ENCODE measurements at regions not wholly inside any gene's neighbourhood (a gene's known extent, or its start where the extent isn't known, plus 50 kb on each side); places are given as distances from the start of the nearest gene placed in this dataset.

DNA sequence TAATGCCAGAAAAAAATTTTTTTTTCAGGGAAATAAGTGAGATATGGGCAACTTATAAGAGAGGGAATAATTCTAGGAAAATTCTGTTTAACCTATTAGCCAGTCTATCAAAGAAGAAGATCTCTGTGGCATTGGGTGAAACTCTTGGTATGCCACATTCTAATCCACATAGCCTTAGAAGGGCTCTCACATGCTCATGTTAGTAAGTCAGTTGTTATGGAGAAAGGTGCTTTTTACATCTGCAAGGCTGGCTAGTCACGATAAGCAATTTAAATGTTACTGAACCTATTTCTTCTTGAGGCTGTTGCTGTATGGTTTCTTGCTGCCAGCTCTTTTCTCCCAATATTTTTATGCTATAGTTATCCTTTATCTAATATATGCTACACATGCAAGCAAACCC, 89.9 kb upstream of the MAGI1 start:
- TF ChIP-seq, protein P1, sequence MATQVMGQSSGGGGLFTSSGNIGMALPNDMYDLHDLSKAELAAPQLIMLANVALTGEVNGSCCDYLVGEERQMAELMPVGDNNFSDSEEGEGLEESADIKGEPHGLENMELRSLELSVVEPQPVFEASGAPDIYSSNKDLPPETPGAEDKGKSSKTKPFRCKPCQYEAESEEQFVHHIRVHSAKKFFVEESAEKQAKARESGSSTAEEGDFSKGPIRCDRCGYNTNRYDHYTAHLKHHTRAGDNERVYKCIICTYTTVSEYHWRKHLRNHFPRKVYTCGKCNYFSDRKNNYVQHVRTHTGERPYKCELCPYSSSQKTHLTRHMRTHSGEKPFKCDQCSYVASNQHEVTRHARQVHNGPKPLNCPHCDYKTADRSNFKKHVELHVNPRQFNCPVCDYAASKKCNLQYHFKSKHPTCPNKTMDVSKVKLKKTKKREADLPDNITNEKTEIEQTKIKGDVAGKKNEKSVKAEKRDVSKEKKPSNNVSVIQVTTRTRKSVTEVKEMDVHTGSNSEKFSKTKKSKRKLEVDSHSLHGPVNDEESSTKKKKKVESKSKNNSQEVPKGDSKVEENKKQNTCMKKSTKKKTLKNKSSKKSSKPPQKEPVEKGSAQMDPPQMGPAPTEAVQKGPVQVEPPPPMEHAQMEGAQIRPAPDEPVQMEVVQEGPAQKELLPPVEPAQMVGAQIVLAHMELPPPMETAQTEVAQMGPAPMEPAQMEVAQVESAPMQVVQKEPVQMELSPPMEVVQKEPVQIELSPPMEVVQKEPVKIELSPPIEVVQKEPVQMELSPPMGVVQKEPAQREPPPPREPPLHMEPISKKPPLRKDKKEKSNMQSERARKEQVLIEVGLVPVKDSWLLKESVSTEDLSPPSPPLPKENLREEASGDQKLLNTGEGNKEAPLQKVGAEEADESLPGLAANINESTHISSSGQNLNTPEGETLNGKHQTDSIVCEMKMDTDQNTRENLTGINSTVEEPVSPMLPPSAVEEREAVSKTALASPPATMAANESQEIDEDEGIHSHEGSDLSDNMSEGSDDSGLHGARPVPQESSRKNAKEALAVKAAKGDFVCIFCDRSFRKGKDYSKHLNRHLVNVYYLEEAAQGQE (IDR thresholded peaks at IDR 0.05; ENCODE audit: borderline replicate concordance) = no peak
- no peak for TF ChIP-seq POLR2AphosphoS5 (IDR thresholded peaks at IDR 0.05)
- TF ChIP-seq SMC3 (conservative IDR thresholded peaks at IDR 0.05; ENCODE audit: poor library complexity) = no peak
- no peak for TF ChIP-seq MXI1 (conservative IDR thresholded peaks at IDR 0.05; ENCODE audit: poor library complexity, severe bottlenecking)
- TF ChIP-seq TAF1 (IDR thresholded peaks at IDR 0.05; ENCODE audit: low read depth) = no peak
- TF ChIP-seq EZH2 (IDR thresholded peaks at IDR 0.05; ENCODE audit: borderline replicate concordance, insufficient read depth, low read length, poor library complexity, severe bottlenecking) = no peak
- TF ChIP-seq EP300 (conservative IDR thresholded peaks at IDR 0.05; ENCODE audit: poor library complexity, severe bottlenecking) = no peak
- TF ChIP-seq RAD21 (conservative IDR thresholded peaks at IDR 0.05) = no peak
- TF ChIP-seq, protein P2, sequence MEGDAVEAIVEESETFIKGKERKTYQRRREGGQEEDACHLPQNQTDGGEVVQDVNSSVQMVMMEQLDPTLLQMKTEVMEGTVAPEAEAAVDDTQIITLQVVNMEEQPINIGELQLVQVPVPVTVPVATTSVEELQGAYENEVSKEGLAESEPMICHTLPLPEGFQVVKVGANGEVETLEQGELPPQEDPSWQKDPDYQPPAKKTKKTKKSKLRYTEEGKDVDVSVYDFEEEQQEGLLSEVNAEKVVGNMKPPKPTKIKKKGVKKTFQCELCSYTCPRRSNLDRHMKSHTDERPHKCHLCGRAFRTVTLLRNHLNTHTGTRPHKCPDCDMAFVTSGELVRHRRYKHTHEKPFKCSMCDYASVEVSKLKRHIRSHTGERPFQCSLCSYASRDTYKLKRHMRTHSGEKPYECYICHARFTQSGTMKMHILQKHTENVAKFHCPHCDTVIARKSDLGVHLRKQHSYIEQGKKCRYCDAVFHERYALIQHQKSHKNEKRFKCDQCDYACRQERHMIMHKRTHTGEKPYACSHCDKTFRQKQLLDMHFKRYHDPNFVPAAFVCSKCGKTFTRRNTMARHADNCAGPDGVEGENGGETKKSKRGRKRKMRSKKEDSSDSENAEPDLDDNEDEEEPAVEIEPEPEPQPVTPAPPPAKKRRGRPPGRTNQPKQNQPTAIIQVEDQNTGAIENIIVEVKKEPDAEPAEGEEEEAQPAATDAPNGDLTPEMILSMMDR (IDR thresholded peaks at IDR 0.05; ENCODE audit: poor library complexity, severe bottlenecking) = no peak
- Histone ChIP-seq H3K9me2 (ENCODE audit: insufficient read depth, low read length) (no peaks in the 10 kb centered on the region), H3K9me3 (ENCODE audit: low read length) (no peaks in the 10 kb centered on the region), H3K27ac (ENCODE audit: low read length) (no peak overlapping the region), H3K79me2 (replicated peaks; ENCODE audit: insufficient read depth, low read length) (no peaks in the 10 kb centered on the region), H3K4me2 (ENCODE audit: low read length) (no peak overlapping the region), H3F3A (ENCODE audit: insufficient read depth, low read length, poor library complexity, severe bottlenecking) (no peaks in the 10 kb centered on the region), H2AFZ (ENCODE audit: low read depth, low read length) (no peak overlapping the region), H3K9ac (ENCODE audit: low read length) (no peak overlapping the region), H4K20me1 (ENCODE audit: insufficient read depth) (no peaks in the 10 kb centered on the region), H3K4me3 (ENCODE audit: low read length) (no peak overlapping the region), H3K27me3 (ENCODE audit: insufficient read depth, low read depth, low read length) (no peaks in the 10 kb centered on the region), H3K36me3 (ENCODE audit: insufficient read depth, low read length) (no peaks in the 10 kb centered on the region)

DNA sequence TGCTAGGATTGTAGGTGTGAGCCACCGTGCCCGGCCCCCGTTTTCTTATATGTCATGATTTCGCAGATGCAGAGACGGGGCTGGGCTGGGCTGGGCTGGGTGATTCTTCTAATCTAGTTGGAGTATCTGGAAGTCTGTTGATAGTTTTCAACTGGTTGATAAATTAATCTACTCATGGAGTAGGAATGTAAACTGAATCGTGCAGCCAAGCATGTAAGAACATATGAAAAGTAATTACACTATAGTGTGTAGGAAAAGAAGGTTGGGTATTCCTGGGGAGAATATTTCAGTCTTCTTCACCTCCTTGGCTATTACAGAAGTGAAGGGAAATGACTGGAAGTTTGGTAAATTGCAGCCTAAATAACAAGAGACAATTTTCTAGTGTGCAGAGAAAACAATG, 82.6 kb upstream of the MAGI1 start:
- H3K4me2 ChIP-seq (ENCODE audit: low read length) = no peak overlapping the region
- no peaks in the 10 kb centered on the region for H3K27me3 ChIP-seq (ENCODE audit: insufficient read depth, low read depth, low read length)
- H3F3A ChIP-seq (ENCODE audit: insufficient read depth, low read length, poor library complexity, severe bottlenecking) = no peaks in the 10 kb centered on the region
- H4K20me1 ChIP-seq (ENCODE audit: insufficient read depth) = no peaks in the 10 kb centered on the region
- H3K9me2 ChIP-seq (ENCODE audit: insufficient read depth, low read length) = no peaks in the 10 kb centered on the region
- H3K9me3 ChIP-seq (ENCODE audit: low read length) = no peaks in the 10 kb centered on the region
- TF ChIP-seq RAD21 (conservative IDR thresholded peaks at IDR 0.05) (no peak), POLR2AphosphoS5 (IDR thresholded peaks at IDR 0.05) (no peak), SMC3 (conservative IDR thresholded peaks at IDR 0.05; ENCODE audit: poor library complexity) (no peak), TAF1 (IDR thresholded peaks at IDR 0.05; ENCODE audit: low read depth) (no peak), MXI1 (conservative IDR thresholded peaks at IDR 0.05; ENCODE audit: poor library complexity, severe bottlenecking) (no peak), EZH2 (IDR thresholded peaks at IDR 0.05; ENCODE audit: borderline replicate concordance, insufficient read depth, low read length, poor library complexity, severe bottlenecking) (no peak), EP300 (conservative IDR thresholded peaks at IDR 0.05; ENCODE audit: poor library complexity, severe bottlenecking) (no peak)
- TF ChIP-seq, protein P2 (IDR thresholded peaks at IDR 0.05; ENCODE audit: poor library complexity, severe bottlenecking) = no peak
- TF ChIP-seq, protein P1 (IDR thresholded peaks at IDR 0.05; ENCODE audit: borderline replicate concordance) = no peak
- no peak overlapping the region for H3K27ac ChIP-seq (ENCODE audit: low read length)
- no peaks in the 10 kb centered on the region for H3K79me2 ChIP-seq (replicated peaks; ENCODE audit: insufficient read depth, low read length)
- no peak overlapping the region for H2AFZ ChIP-seq (ENCODE audit: low read depth, low read length)
- H3K36me3 ChIP-seq (ENCODE audit: insufficient read depth, low read length) = no peaks in the 10 kb centered on the region
- no peak overlapping the region for H3K9ac ChIP-seq (ENCODE audit: low read length)
- H3K4me3 ChIP-seq (ENCODE audit: low read length) = no peak overlapping the region

Measured in neural cell (in vitro differentiated cells).